ENCODE measurements at regions not wholly inside any gene's neighbourhood (a gene's known extent, or its start where the extent isn't known, plus 50 kb on each side); places are given as distances from the start of the nearest gene placed in this dataset.

- DNase-seq (ENCODE audit: low spot score) = no peak
Measured at GRCh38 chr1:5338466-5338865, 653.8 kb downstream of the NPHP4 start.

GRCh38 chr1:5333291-5333690 lies 658.9 kb downstream of the NPHP4 start:
- peak; percentile 63 for DNase-seq (ENCODE audit: low spot score)

DNA sequence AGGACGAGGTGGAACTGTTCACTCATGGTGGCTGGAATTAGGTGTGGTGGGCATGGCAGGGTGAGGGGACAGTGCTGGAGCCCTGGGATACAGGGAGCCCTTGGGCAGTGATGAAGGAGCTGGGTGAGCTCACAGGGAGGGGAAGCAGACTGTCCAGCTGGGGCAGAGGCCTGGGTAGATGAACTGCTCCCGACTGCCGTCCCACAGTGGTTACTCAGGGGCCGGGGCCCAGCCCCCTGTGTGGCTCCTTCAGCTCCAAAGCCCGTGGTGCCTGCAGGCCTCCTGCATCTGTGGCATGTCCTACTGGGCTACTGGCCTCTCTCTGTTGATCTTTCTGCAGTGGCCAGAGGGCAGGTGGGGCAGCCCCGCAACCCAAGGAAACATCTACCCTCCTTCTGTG lies 661.1 kb downstream of the NPHP4 start:
- DNase-seq (ENCODE audit: low spot score) = no peak

DNA sequence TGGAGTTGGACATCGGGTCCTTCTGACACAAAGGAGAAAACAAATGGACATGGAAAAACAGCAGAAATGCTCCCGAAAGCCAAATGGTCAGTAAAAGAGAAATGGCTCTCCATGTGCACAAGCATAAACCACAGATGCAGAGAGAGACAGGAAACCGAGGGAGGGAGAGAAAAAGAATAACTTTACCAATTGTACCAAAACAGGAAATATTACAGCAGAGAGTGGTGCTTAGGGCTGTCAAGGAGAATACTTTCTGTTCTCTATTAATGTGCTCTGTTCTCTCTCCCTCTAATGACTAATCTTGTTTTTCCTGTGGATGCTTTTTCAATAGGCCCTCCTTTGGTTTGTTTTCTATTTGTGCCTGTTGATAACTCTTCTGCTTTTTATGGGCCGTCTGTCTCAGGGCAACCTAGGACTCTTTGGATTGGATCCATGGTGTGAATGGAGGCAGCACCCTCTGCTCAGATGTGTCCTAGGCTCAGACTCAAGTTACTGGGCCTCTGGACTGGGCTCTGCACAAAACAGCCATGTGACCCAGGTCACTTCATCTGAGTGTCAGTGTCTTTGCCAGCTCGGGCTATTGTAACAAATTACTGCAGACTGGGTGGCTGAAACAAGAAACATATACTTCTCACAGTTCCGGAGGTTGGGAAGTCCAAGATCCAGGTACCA lies 663.0 kb downstream of the NPHP4 start:
- DNase-seq (ENCODE audit: low spot score) = no peak

DNA sequence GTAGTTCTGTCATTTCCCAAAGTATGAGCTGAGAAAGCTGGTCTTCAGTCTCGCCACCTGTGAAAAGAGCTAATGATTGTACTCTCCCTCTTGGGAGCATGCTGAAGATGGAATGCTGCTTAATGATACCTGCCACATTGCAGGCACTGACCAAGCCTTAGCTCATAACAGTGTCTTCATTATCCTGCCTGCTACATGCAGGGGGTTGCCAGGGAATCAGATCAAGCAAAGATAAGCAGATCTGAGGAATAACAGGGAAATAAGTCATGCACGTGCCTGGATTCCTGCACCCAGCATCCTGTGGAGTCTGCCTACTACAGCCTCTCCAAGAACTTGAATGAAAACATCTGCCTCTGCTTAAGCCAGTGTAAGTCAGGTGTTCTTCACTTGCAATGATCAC lies 667.3 kb downstream of the NPHP4 start:
- no peak for DNase-seq (ENCODE audit: low spot score)

DNA sequence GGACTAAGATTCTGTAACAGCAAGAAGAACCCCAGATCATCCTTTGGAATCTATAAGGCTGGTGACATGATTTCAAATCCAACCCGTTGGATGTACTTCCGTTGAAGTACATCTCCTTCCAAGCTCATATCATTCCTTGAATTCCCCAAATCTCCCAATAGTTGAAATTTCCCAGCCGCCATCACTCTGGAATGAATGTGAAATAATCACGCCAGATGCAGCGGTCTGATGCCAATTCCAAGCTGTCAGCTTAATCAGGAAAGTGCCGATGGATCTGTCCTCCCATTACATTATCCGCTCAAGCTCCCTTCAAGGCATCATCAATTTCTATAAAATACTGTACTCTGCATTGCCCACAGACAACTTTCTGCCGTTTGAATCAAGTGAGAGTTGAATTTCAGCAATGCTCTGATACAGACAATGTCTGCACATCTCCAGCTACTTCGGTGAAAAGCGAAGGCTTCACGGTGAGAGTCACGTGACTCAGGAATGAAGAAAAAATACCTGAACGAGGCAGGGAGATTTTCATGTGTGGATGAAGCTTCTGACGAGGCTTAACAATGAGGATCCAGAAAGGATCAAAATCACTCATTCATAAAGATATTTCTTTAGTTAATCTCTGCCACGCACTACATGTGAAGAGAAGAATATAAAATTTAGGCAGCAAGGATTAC lies 663.9 kb downstream of the AJAP1 start:
- DNase-seq (ENCODE audit: low spot score) = no peak

DNA sequence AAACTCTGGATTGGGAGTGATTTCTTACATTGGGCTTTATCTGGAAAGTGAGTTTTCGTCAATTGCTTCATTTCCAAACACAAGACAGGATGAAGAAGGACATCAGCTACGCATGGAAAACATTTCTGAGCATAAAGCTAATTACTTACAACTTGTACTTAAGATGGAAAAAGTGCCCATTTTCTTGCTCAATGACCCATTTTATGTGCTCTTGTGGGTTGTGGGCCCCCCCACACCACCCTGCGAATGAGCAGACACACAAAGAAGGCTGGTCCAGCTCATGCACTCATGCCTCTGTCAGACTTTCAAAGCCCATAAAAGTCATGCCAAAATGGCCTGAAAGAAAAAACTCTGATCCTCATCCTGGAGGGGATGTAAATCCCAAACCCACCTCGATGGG lies 663.0 kb downstream of the AJAP1 start:
- DNase-seq (ENCODE audit: low spot score) = no peak

DNA sequence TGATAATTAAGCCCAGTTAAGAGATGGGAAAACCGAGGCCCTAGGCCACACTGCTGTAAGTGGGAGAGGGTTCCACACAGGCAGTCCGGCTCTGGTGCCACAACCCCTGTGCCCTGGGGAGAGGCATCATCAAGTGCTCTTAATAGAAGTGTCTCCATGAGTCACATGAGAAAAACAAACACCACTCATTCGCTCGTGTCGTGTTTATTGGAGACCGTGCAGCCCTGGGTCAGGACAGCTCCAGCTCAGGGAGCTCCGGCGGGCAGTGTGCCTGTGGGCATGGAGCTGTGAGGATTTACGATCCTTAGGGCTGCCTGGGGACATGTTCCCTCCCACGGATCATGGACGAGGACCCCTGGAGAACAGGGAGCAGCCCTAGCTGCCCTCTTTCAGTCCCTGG lies 658.5 kb downstream of the AJAP1 start:
- no peak for DNase-seq (ENCODE audit: low spot score)

GRCh38 chr1:5312293-5312674 lies 657.9 kb downstream of the AJAP1 start:
- no peak for DNase-seq (ENCODE audit: low spot score)

DNA sequence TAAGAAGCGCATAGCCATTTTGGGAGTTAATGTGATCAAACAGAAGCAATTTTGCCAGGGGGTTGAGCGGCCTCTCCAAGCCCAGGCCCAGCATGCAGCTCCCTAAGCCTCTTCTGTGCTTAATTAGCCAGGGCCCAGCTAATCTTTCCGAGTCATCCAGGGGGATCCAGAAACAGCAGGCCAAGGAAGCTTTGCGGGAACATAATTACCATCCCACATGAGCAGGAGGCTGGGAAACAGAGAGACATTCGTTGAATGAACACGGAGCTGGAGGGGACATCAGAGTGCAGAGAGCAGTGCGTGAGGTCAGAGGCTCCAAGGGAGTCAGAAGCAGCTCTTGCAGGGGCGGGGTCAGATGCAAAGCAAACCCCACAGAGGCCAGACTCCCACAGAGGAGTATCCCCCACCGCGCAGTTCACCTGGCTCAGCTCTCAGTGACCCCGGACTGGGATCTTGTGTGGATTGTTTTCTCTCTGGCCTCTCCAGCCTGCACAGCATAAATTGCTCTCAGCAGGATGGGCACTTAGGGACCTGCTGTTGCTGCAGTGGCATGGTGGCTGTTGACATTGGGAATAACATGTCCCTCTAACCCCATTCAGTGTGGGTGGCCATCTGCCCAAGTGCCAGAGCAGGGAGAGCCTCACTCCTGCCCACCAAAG lies 657.4 kb downstream of the AJAP1 start:
- DNase-seq (ENCODE audit: low spot score) = no peak

GRCh38 chr1:5311147-5311546 lies 656.7 kb downstream of the AJAP1 start:
- DNase-seq (ENCODE audit: low spot score) = no peak

- DNase-seq (ENCODE audit: low spot score) = no peak
Measured at GRCh38 chr1:5308249-5308648, 653.8 kb downstream of the AJAP1 start.

GRCh38 chr1:5304702-5305101 lies 650.3 kb downstream of the AJAP1 start:
- no peak for DNase-seq (ENCODE audit: low spot score)

DNA sequence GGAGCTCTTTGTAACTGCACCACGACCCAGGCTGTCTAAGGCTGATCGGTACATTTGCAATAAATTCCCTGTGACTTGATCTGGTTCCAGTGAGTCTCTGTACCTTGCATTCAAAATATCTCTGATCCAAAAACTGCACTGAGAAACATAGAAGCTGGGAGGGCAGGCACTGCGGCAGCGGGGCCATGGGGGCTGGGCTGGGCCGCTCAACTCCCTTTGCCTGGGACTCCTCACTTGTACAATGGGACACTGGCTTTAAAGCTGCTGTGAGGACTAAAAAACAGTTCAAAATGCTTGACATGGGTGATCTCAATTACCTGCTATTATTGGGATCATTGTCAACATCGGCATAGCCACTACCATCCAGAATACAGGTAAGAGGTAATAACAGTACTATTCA lies 644.0 kb downstream of the AJAP1 start:
- DNase-seq (ENCODE audit: low spot score) = no peak

DNA sequence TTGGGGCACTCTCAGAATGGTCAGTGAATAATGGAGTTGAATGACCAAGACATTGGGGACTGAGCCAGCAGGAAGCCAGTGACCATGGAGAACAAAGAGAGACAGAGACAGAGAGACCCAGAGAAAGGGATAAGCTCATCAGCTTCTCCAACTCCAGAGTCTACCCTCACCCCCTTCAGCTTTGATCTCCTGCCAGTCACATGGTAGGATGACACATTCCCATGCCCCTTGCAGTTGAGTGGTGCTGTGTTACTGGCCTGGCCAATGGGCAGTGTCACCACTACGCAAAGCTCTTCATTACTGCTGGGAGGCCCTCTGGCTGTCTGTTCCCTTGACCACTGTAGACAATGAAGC lies 643.5 kb downstream of the AJAP1 start:
- no peak for DNase-seq (ENCODE audit: low spot score)

DNA sequence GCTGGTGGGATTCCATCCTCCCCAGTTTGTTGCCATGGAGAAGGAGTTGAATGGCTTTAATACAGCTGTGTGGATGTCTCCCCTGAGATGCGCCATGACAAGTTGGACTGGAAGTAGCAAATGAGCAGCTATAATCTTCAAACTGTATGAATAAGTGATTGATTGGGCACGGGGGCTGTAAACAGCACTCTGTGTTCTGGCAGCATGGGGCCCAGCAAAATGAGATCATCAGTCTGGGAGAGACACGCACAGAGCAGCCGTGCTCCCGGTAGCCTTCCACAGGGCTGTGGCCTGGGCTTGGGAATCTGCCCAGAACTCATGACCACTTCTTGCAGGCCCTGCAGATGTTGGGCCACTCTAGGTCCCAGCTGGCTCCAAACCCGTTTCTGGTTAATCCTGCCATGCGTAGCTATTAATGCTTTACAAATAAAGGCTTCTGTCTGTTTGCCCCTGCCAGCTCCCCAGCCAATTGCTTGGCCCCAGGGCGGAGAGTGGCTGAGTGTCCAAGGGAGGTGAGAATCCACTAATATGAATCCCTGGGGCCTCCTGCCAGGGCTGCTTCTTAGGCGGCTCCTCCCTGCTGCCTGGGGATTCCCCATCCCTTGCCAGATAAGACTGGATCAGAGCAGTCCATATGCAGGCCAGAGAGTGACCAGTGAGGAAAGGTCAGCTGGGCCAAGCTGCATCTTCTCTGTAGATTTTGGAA lies 642.9 kb downstream of the AJAP1 start:
- no peak for DNase-seq (ENCODE audit: low spot score)

- no peak for DNase-seq (ENCODE audit: low spot score)
Measured at GRCh38 chr1:5296557-5297179, 642.3 kb downstream of the AJAP1 start.

GRCh38 chr1:5296095-5296494 lies 641.7 kb downstream of the AJAP1 start:
- no peak for DNase-seq (ENCODE audit: low spot score)

GRCh38 chr1:5291889-5292288 lies 637.5 kb downstream of the AJAP1 start:
- no peak for DNase-seq (ENCODE audit: low spot score)

DNA sequence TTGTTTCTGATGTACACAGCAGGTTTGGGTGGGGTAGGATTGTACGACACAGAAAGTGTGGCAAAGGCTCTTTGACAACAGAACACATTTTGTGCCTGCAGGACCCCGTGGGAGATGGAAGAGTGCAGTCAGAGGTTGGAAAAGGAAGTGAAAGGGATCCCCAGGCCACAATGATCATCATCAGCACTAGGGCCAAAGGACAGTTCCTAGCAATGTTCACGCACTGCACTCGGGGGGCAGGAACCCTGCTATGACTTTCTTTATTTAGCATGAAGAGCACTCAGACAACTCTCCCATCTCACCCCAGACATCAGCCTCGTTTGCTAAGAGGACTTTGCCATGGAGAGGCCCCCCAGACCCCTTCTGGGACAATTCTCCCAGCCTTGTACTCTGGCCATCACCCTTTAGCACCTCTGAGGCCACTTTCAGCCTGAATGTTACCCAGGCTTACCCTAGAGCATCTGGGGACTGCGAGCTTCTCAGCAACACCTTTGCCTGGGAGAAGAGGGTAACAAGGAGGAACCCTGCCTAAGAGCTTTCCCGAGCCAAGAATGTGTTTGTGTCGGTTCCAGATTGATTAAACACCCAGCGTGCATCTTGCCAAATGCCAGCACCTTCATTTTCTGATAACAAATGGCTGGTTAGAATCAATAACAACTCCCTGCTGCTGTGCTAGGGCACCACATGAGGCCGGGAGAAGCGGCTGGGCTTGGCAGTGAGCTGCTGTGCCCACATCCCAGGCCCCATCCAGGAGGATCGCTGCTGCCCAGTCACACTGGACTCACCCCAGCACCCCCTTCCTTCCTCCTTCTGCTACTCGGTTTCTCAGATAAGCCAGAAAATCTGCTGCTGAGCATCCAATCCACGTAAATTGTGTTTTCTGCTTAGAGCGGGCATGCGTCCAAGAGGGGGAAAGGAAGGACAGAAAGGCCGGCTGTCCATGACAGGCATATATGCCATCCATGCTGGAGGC lies 633.1 kb downstream of the AJAP1 start:
- DNase-seq (ENCODE audit: low spot score) = no peak

DNA sequence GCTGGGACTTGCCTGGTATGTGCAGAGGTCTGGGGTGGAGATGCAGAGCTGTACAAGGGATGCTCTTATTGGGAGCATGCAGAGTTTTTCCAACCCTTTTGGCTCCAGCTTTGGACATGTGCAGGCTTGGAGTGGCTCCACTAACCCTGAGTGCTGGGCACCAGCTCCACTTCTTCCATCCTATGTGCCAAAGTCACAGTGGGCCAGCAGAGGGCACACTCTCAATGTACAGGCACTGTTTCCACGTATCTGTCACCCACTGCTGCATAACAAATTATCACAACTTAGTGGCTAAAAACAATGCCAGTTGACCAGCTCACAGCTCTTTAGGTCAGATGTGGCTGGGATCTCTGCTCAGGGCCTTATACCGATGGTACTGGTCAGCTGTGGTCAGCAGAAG lies 631.8 kb downstream of the AJAP1 start:
- no peak for DNase-seq (ENCODE audit: low spot score)
